ENCODE measurements at regions not wholly inside any gene's neighbourhood (a gene's known extent, or its start where the extent isn't known, plus 50 kb on each side); places are given as distances from the start of the nearest gene placed in this dataset.

- no peak for DNase-seq
These were observed 113.4 kb upstream of the CDK1 start for GRCh38 chr10:60664859-60665258.

GRCh38 chr10:60663850-60664249, 114.4 kb upstream of the CDK1 start:
- DNase-seq, result no peak

GRCh38 chr10:60662917-60663614, 115.2 kb upstream of the CDK1 start:
- no peak for DNase-seq

- no peak for DNase-seq
These were observed 116.6 kb upstream of the CDK1 start for GRCh38 chr10:60661637-60662036.

GRCh38 chr10:60660625-60661024, 117.7 kb upstream of the CDK1 start:
- DNase-seq, result no peak

- DNase-seq, result no peak
These were observed 123.3 kb upstream of the CDK1 start for GRCh38 chr10:60654813-60655464.

- no peak for DNase-seq
These were observed 125.7 kb upstream of the CDK1 start for GRCh38 chr10:60652628-60653027.

GRCh38 chr10:60650378-60650800, 127.9 kb upstream of the CDK1 start:
- no peak for DNase-seq

GRCh38 chr10:60649485-60650377, 128.5 kb upstream of the CDK1 start:
- DNase-seq, result no peak

- no peak for DNase-seq
These were observed 129.5 kb upstream of the CDK1 start for GRCh38 chr10:60648761-60649160.

GRCh38 chr10:60646966-60647796, 131.1 kb upstream of the CDK1 start:
- DNase-seq, result peak; percentile 78

- DNase-seq, result no peak
These were observed 132.3 kb upstream of the CDK1 start for GRCh38 chr10:60645980-60646379.

- DNase-seq, result no peak
These were observed 133.7 kb upstream of the CDK1 start for GRCh38 chr10:60644436-60645130.

- no peak for DNase-seq
These were observed 134.4 kb upstream of the CDK1 start for GRCh38 chr10:60643874-60644273.

GRCh38 chr10:60629332-60629731, 148.9 kb upstream of the CDK1 start:
- no peak for DNase-seq

GRCh38 chr10:60627778-60628748, 150.2 kb upstream of the CDK1 start:
- no peak for DNase-seq

- no peak for DNase-seq
These were observed 152.2 kb upstream of the CDK1 start for GRCh38 chr10:60626037-60626436.

GRCh38 chr10:60623627-60624026, 154.7 kb upstream of the CDK1 start:
- no peak for DNase-seq

- no peak for DNase-seq
These were observed 157.3 kb upstream of the CDK1 start for GRCh38 chr10:60621018-60621417.

- no peak for DNase-seq
These were observed 159.4 kb upstream of the CDK1 start for GRCh38 chr10:60618861-60619260.

GRCh38 chr10:60615541-60615940, 162.7 kb upstream of the CDK1 start:
- DNase-seq, result no peak
